GM21825 (cell line): ENCODE measurements at regions not wholly inside any gene's neighbourhood (a gene's known extent, or its start where the extent isn't known, plus 50 kb on each side); places are given as distances from the start of the nearest gene placed in this dataset.
"Not testable (repeated sequence)": the region's sequence is repeated elsewhere in the genome, so short reads cannot be mapped to it uniquely, and the experiment has no call there.

ENCODE experiments used
- ATAC-seq: cut with Tn5 transposase; IDR thresholded peaks from one replicate; pipeline ENCODE4 v1.9.1; 2021; ENCODE audit warnings: mild to moderate bottlenecking, moderate library complexity; ENCODE audit not compliant: unreplicated experiment

GRCh38 chr10:64283621-64284020 lies 762.4 kb downstream of the REEP3 start:
- ATAC-seq = no peak

- ATAC-seq = no peak
Observed at GRCh38 chr10:64286533-64286932, 765.3 kb downstream of the REEP3 start.

DNA sequence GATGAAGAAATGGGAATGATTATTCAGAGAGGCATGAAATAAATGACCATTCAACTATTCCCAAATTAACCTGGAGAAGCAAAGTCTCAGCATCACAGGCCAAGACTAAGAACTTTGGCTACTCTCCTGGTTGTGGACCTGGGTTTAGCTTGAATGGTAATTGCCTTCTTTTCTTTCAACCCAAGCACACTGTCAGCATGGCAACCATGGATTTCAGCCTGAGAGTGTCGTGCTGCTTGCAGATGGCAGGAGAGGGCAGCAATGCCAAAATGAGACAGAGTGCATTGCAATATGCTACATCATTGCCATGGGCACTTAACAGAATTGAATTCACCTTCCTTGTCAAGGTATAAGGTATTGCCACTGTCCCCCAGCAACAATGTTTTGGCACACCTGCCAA lies 767.2 kb downstream of the REEP3 start:
- no peak for ATAC-seq

GRCh38 chr10:64303566-64303965 lies 782.4 kb downstream of the REEP3 start:
- ATAC-seq = no peak

DNA sequence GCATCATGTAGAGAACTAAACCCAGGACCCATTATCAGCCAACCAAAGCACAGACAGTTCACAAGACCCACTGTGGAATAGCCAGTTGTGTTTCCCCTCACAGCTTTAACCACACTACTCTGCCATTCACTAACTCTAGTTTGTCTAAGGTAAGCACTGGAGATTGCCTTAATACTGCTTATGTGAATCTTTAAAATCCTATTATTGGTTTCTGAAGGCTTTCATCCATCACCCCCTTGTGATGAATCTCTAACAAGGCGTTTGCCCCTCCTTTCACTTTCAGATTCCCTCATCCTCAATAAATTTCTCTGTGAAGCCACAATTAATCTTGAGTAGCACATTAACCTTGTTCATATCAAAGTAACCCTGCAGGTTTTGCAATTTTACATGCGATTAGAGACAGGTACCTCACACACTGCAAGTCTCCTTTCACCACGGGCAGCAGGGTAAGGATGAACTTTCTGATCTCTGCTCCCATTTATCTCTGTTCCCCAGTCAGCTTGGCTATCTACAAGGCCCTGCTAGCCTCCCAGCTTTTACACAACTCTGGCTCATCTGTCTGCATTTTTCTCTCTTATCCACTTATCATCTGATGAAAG lies 785.6 kb downstream of the REEP3 start:
- ATAC-seq = no peak

- ATAC-seq = no peak
Observed at GRCh38 chr10:64312876-64313275, 791.7 kb downstream of the REEP3 start.

DNA sequence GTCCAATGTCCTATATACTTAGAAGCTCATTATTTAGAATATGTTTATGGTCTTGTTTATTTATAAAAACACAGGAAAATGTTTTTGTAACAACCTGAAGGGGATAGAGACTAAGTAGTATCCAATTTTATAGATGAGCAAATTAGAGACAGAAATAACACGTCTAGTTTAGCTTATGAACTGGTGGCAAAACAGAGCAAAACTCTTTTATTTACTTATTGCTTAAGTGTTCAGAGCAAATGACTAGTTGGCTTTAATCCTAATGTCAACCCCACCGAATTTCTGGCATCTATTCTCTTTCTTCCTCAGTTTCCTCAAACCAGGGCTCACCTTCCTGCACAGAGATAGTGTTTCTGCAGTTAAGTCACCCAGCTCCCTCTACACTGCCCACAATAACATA lies 792.8 kb downstream of the REEP3 start:
- ATAC-seq = no peak

DNA sequence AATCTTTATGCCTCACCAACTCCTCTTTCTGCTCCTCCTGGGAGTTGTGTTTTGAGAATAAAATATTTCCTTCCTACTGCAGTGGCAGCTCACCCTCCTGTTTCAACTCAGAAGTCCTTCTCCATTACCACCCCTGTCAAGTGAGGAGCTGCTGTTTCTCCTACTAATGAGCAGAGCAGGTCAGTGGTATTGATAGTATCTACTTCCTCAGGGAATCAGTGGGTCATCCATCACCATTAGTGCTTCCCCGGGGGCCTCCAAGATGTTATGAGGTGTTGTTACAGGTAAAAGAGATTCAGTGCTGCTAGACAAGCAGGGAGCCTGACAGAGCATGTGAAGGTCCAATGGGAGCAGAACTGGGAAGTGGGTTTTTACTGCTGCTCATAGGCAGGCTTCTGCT lies 795.2 kb downstream of the REEP3 start:
- no peak for ATAC-seq

DNA sequence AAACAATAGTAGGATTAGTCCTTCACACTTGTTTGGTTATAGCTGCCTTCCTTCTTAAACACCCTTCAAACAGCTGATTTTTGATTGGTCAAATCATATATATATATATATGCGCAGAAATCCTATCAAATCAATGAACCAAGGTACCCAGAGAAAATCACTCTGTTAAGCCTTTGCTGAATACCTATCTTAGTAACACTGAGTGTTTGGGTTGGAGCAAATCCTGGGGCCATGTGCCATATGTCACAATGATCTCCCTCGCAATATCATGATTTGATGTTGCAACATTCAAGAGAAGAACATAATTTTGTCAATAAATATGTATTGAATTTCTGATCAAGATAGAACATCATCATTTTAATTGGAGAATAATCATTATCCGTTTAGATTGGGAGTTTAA lies 795.6 kb downstream of the REEP3 start:
- no peak for ATAC-seq

- no peak for ATAC-seq
Observed at GRCh38 chr10:64320448-64320847, 799.2 kb downstream of the REEP3 start.

- ATAC-seq = no peak
Observed at GRCh38 chr10:64329510-64329909, 808.3 kb downstream of the REEP3 start.

DNA sequence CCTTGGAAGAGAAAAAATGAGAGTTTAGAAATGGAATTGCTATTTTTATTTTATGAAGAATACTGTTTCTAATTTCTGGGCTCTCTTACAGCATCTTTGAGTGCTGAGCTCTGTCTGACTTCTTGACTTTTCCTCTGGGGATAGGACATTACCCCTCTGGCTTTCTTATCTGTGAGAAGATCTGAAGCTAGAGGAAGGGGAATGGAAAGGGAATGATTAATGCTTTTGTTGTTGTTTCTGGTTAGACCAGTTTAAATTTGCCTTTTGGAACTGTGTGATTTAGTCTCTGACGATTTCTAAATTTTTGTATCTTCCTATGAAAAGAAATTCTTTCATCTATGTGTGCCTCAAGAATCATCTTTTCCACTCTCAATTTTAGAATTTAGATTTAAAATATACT lies 811.4 kb downstream of the REEP3 start:
- ATAC-seq = no peak

DNA sequence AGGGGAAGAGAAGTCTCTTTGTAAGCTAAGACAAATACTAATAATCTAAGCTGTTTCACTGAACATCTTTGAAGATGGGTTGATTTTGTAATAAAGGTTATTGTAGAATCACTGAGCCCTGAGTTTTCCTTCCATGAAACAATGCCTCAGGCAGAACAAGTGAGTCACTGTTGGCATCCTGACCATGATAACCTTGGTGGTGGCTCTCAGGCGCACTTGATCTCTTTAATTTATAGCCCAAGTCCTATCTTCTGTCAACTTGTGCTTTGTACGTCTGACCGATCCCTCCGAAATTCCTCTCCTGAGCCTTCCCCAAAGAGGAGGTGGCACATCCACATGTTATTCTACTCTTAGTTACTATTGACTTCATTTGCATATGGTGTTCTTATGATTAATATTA lies 812.9 kb downstream of the REEP3 start:
- ATAC-seq = no peak

DNA sequence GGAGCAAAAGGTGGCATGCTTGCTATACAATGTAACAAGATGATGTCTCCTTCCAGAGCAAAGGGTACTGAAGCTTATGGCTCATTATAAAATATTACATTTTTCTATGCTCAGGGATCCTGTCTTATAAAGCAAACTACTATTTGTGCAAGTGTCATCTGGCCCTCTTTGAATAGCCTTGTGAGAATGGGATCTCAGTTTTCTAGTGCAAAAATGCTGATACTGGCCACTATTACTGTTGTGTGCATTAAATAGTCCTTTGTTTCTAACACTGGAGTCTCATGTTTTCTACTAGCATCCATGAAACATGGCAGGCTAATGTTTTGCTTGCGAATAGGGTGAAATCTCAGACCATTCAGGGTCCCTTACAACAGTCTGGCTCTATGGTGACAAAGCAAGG lies 823.0 kb downstream of the REEP3 start:
- ATAC-seq = no peak

GRCh38 chr10:64345856-64346255 lies 824.7 kb downstream of the REEP3 start:
- no peak for ATAC-seq

DNA sequence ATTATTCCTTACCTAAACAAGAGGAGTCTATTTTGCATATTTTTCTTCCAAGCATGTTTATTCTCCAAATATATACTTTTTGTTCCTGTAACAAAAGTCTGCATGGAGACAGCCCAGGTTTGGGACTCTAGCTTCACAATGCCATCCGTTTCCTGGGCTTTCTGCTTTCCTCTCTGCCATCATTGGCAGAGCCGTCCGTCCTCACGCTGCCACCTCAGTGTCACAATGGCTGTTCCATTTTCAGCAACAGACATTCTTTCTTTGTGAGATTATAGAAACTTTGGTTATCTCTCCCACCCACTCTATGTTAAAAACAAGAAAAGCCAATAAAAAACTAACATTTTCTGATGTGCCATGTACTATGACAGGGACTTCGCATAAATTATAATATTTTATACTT lies 825.2 kb downstream of the REEP3 start:
- ATAC-seq = no peak

- ATAC-seq = no peak
Observed at GRCh38 chr10:64350665-64351064, 829.5 kb downstream of the REEP3 start.

GRCh38 chr10:64358907-64359306 lies 837.7 kb downstream of the REEP3 start:
- ATAC-seq = no peak

- not testable (repeated sequence) for ATAC-seq
Observed at GRCh38 chr10:64360240-64360639, 839.0 kb downstream of the REEP3 start.

DNA sequence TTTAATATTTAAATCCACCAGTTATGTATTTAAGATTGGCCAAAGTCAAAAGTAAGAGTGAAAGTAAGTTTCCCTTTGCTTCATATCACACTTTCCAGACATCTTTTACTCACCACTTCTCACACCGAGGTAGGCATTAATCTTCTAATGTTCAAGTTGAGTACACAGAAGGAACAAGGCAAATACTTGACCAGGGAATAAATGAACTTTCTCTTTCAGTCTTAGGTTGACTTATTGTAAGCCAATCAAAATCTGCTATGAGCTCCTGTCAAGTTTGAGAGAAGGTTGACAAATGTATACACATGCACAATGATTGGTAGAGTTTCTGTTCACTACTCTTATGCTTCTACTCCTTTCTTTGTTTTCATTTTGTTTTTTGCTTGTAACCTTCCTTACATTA lies 842.5 kb downstream of the REEP3 start:
- no peak for ATAC-seq

- ATAC-seq = no peak
Observed at GRCh38 chr10:64365663-64366062, 844.5 kb downstream of the REEP3 start.

DNA sequence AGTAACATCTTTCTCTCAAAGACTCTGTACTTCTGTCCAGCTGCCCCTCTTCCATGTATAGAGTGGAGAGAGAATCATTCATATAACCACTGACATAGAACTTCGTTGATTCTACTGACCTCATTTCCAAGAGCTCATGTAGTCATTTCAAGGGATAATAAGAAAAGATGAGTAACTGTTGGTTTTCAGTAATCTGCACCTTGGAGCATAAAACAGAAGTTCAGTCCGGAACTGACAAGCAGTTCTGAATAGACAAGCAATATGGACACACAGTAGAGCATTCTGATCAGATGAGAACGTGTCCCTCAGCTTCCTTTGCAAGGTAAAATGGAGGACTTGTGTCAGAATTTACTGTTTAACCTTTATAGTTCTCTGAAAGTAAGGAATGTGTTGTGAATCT lies 847.1 kb downstream of the REEP3 start:
- ATAC-seq = no peak
